ENCODE measurements at regions not wholly inside any gene's neighbourhood (a gene's known extent, or its start where the extent isn't known, plus 50 kb on each side); places are given as distances from the start of the nearest gene placed in this dataset.
"Not testable (repeated sequence)": the region's sequence is repeated elsewhere in the genome, so short reads cannot be mapped to it uniquely, and the experiment has no call there.

DNA sequence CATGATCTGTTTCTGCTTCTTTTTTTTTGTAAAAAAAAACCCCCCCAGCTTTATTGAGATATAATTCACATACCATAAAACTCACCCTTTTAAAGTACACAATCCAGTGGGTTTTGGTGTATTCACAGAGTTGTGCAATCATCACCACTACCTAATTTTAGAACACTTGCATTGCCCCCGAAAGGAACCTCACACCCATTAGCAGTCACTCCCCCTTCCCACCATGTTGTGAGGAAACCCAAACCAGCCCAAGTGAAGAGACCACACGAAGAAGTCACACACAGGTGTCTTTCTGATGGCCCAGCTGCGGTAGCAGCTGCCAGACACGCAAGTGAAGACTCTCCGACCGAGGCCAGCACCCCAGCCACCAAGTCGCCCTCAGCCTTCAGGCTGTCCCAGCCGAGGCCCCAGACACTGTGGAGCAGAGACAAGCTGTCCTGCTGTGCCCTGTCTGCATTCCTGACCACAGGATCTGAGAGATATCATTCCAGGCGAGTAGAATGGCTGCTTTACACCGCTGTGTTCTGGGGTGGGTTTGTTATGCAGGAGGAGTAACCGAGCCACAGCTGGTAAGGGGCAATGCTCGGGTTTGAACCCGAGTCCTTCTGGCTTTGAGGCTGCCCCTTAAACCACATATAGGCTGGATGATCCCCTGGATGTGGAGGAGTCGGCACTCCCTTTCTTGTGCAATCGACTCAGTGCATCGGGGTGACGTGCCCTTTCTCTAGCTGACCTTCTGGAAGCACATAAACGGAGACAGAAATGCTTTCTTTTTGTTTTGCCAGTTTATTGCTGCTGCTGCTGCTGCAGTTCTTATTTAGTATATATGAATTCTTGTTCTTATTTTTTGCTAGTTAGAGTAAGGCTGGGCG lies 59.1 kb upstream of the PTPN1 start:
- H3K36me3 ChIP-seq, result no peaks in the 10 kb centered on the region
- peak; percentile 61 for ATAC-seq
- peak overlapping the region in 1 of 2 donors; percentile 14 for H3K4me3 ChIP-seq
- H3K27me3 ChIP-seq, result no peaks in the 10 kb centered on the region
- H3K27ac ChIP-seq, result peak overlapping the region in 3 of 4 donors; percentile 38 to 62 (median 57)
- 60 to 65% methylated on average over 8 to 9 of the region's 19 CpGs for WGBS, 2 donors (ENCODE audit: low coverage in 1 of 2)
- H3K9me3 ChIP-seq, result no peaks in the 10 kb centered on the region
- TF ChIP-seq POLR2A (IDR thresholded peaks at IDR 0.05) (no peak), EP300 (IDR thresholded peaks at IDR 0.05) (no peak), POLR2AphosphoS5 (IDR thresholded peaks at IDR 0.05) (no peak)
- TF ChIP-seq, protein P1, sequence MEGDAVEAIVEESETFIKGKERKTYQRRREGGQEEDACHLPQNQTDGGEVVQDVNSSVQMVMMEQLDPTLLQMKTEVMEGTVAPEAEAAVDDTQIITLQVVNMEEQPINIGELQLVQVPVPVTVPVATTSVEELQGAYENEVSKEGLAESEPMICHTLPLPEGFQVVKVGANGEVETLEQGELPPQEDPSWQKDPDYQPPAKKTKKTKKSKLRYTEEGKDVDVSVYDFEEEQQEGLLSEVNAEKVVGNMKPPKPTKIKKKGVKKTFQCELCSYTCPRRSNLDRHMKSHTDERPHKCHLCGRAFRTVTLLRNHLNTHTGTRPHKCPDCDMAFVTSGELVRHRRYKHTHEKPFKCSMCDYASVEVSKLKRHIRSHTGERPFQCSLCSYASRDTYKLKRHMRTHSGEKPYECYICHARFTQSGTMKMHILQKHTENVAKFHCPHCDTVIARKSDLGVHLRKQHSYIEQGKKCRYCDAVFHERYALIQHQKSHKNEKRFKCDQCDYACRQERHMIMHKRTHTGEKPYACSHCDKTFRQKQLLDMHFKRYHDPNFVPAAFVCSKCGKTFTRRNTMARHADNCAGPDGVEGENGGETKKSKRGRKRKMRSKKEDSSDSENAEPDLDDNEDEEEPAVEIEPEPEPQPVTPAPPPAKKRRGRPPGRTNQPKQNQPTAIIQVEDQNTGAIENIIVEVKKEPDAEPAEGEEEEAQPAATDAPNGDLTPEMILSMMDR (IDR thresholded peaks at IDR 0.05), result no peak
- H3K4me1 ChIP-seq, result peaks cover 0 to 13% (median 10%) of the 10 kb centered on the region in 3 donors

DNA sequence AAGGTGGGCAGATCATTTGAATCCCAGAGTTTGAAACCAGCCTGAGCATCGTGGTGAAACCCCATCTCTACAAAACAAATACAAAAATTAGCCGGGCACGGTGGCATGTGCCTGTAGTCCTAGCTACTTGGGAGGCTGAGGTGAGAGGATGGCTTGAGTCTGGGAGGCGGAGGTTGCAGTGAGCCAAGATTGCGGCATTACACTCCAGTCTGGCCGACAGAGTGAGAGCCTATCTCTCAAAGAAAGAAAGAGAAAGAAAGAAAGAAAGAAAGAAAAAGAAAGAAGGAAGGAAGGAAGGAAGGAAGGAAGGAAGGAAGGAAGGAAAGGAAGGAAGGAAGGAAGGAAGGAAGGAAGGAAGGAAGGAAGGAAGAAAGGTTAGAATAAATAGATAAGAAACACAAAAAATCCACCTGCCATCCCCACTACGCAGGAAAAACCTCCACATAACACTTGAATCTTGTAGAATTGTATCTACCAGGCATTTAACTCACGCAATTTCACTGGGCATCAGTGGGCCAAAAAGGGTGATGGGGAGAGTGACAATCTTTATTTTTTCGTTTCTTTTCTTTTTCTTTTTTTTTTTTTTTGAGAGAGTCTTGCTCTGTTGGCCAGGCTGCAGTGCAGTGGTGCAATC lies 58.3 kb upstream of the PTPN1 start:
- Histone ChIP-seq H3K27ac (peak overlapping the region in 2 of 4 donors; percentile 38 to 57), H3K4me1 (peaks cover 0 to 13% (median 10%) of the 10 kb centered on the region in 3 donors)
- not testable (repeated sequence) for H3K27me3 ChIP-seq, ATAC-seq, H3K9me3 ChIP-seq, H3K36me3 ChIP-seq, H3K4me3 ChIP-seq
- WGBS, 2 donors (ENCODE audit: low coverage in 1 of 2), result 85 to 90% methylated on average over 5 to 6 of the region's 9 CpGs

DNA sequence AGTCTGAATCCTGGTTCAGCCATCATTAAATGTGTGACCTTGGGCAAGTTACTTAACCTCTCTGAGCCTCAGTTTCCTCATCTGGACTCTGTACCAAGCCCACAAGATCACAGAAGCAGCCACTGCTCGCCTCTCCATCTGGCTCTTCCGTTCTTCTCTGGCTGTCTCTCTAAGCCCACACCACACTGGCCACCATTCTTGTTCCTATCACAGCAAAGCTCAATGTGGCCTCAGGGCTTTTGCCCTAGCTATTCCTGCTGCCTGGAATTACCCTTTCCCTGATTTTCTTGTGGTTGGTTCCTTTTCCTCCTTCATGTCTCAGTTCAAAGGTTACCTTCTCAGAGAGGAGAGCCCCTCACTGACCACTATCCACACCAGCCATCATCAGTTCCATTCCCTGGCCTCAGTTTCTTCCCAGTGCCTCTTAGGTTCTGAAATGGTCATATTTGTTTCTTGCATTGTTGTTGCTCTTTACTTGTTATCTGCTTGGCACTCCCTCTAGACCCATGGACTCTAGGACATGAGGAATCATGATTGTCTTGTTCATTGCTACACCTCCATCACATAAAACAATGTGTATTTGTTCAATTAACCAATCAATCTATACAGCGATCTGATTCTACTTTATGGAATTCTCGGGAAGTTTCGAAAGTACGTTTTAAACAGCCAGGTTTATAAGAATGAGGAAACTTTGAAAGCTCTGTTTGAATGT lies 56.5 kb upstream of the PTPN1 start:
- no peaks in the 10 kb centered on the region for H3K27me3 ChIP-seq
- no peak overlapping the region for H3K4me3 ChIP-seq
- TF ChIP-seq, protein P1 (IDR thresholded peaks at IDR 0.05), result no peak
- TF ChIP-seq EP300 (IDR thresholded peaks at IDR 0.05) (no peak), POLR2A (IDR thresholded peaks at IDR 0.05) (no peak)
- ATAC-seq, result no peak
- 59 to 82% methylated on average over 3 to 6 of the region's 6 CpGs for WGBS, 2 donors (ENCODE audit: low coverage in 1 of 2)
- H3K27ac ChIP-seq, result no peak overlapping the region
- H3K4me1 ChIP-seq, result peaks cover 0 to 13% (median 10%) of the 10 kb centered on the region in 3 donors
- no peaks in the 10 kb centered on the region for H3K36me3 ChIP-seq
- no peaks in the 10 kb centered on the region for H3K9me3 ChIP-seq

DNA sequence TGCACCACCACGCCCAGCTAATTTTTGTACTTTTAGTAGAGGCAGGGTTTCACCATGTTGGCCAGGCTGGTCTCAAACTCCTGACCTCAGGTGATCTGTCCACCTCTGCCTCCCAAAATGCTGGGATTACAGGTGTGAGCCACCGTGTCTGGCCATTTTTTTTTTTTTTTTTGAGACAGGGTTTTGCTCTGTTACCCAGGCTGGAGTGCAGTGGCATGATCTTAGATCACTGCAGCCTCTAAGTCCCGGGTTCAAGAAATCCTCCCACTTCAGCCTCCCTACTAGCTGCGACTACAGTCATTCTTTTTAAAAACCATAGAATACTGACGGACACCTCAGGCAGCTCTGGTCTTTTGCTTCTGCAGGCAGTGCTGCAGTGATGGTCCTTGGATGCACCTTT lies 54.9 kb upstream of the PTPN1 start:
- H3K27me3 ChIP-seq, H3K36me3 ChIP-seq, H3K9me3 ChIP-seq, H3K4me3 ChIP-seq, ATAC-seq: not testable (repeated sequence)
- peak overlapping the region in 1 of 4 donors; percentile 48 for H3K27ac ChIP-seq
- H3K4me1 ChIP-seq, result peaks cover 0 to 16% (median 10%) of the 10 kb centered on the region in 3 donors
- WGBS, 2 donors (ENCODE audit: low coverage in 1 of 2), result 90 to 100% methylated on average over 2 to 3 of the region's 5 CpGs

DNA sequence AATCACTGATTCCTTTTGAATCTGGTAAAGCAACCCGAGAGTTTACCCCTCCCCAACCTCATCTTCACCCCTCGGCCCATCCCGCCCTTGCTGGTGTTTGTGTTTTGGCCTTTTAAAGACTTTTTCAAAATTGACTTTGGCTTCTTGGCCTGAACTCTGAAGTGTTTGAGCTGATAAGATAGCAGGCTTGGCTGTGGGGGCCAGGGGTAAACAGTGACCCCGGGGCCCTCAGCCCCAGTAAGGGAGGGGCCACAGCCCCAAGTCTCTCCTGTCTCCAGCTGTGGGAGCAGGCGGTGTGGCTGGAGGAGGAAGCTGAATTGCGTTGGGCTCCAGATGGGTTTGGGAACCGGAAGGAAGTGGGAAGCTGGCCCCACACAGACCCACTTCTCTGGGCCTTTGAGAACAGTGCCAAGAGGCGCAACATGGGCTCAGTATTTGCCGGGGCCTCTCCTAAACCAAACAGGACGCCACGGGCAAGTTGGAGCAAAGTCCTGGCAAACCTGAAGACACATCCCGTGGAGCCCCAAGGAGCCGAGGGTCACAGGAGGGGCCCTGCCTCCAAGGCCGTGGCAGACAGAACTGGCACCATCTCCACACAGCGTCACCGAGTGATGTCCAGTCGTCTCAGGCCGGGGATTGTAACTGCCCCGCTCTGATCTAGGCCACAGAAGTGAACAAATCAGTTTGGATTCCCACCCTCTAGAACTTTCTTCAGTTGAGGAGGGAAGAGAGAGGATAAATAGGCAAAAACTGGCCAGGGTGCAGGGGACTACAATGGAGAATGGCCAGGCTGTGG lies 54.3 kb upstream of the PTPN1 start:
- no peaks in the 10 kb centered on the region for H3K9me3 ChIP-seq
- ATAC-seq, result no peak
- H3K36me3 ChIP-seq, result no peaks in the 10 kb centered on the region
- 73 to 80% methylated on average over 1 to 5 of the region's 19 CpGs for WGBS, 2 donors (ENCODE audit: low coverage in 1 of 2)
- no peak overlapping the region for H3K4me3 ChIP-seq
- H3K27ac ChIP-seq, result peak overlapping the region in 1 of 4 donors; percentile 48
- peaks cover 0 to 17% (median 11%) of the 10 kb centered on the region in 3 donors for H3K4me1 ChIP-seq
- H3K27me3 ChIP-seq, result no peaks in the 10 kb centered on the region
- TF ChIP-seq POLR2AphosphoS5 (IDR thresholded peaks at IDR 0.05) (no peak), EP300 (IDR thresholded peaks at IDR 0.05) (no peak)
- TF ChIP-seq, protein P1 (IDR thresholded peaks at IDR 0.05), result no peak

Data from gastroesophageal sphincter (tissue), 4 donors.